Prostate gland (tissue), 2 donors: ENCODE measurements at regions not wholly inside any gene's neighbourhood (a gene's known extent, or its start where the extent isn't known, plus 50 kb on each side); places are given as distances from the start of the nearest gene placed in this dataset.

ENCODE experiments used
- DNase-seq: peaks from one replicate; pipeline ENCODE4 v3.0.0-alpha.2; 2019; ENCODE audit warnings: low spot score
- H3K27ac ChIP-seq, 2 donors: fragments of 200-600 bp; sonication (generic); 2 replicates each; pipeline ENCODE4 v1.5.1; 2017 to 2019
- H3K27me3 ChIP-seq: fragments of 200-600 bp; sonication (generic); replicated peaks from 2 replicates; pipeline ENCODE4 v1.5.1; 2019; ENCODE audit not compliant: insufficient read depth
- H3K36me3 ChIP-seq, 2 donors: fragments of 200-600 bp; sonication (generic); 1 replicate in 1 of 2; 2 replicates in 1 of 2; pipeline versions ENCODE4 v1.5.1 to v1.8.1; 2017 to 2019
- H3K4me1 ChIP-seq: fragments of 200-600 bp; sonication (generic); replicated peaks from 2 replicates; pipeline ENCODE4 v1.5.1; 2019
- H3K4me3 ChIP-seq, 2 donors: fragments of 200-600 bp; sonication (generic); 2 replicates each; pipeline ENCODE4 v1.5.1; 2017 to 2019
- H3K9me3 ChIP-seq: fragments of 200-600 bp; sonication (generic); 2 replicates; pipeline ENCODE4 v1.5.1; 2017
- POLR2A ChIP-seq: fragments of 450-650 bp; IDR thresholded peaks from one replicate; pipeline ENCODE4 v1.6.1; 2016; ENCODE audit warnings: antibody characterized with exemption, mild to moderate bottlenecking
- POLR2AphosphoS5 ChIP-seq: sonication (generic); formaldehyde crosslinking; IDR thresholded peaks from one replicate; pipeline ENCODE4 v1.6.1; 2017; ENCODE audit warnings: antibody characterized with exemption
- WGBS: methylation state at CpG from one replicate; pipeline ENCODE4 v1.1.5; 2018; 5-methylcytosine and 5-hydroxymethylcytosine counted together
- intact Hi-C: fragments of 100-400 bp; cut with DNase I; formaldehyde crosslinking; loops from one replicate; pipeline ENCODE4 v1.14.2; 2022
- TF ChIP-seq, protein P1 (sequence below), 4 experiments: fragments of 200-600 bp in 2 of 4; fragments of 450-650 bp in 2 of 4; sonication (generic) in 2 of 4; IDR thresholded peaks; 1 replicate in 3 of 4; 2 replicates in 1 of 4; pipeline ENCODE4 v1.5.1; 2016 to 2019; ENCODE audit warnings: antibody characterized with exemption in 4 of 4, mild to moderate bottlenecking in 2 of 4, moderate library complexity in 2 of 4

DNA sequence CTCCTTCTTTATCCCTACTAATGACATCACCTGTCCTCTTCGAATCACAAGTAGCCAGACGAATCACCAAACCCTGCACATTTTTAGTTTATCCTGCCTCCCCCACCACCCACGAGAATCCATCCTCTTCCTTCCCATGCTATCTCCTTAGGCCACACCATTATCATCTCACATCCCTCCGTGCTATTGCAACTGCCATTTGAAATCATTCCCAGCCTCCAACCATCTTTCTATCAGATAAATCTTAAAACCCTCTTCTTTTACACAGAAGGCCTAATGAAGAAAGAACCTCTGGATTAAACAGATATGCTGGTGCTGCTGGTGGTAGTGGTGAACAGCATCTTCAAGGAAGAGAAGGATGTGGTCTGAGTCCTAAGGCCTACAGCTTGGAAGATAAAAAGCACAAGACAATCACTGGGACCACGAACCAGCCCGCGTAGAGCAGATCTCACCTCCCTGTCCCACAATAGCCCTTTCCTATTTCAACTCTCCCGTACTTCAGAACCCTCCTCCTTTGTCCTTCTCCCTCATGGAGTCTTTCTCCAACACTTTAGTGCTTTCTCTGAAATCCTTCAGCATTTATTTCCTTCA is 403.1 kb downstream of the SFMBT2 start:
- H3K27ac ChIP-seq, result no peak overlapping the region
- WGBS, result 95% methylated on average over 8 of the region's 8 CpGs
- H3K4me1 ChIP-seq, result no peaks in the 10 kb centered on the region
- H3K27me3 ChIP-seq, result no peaks in the 10 kb centered on the region
- DNase-seq, result no peak
- no peaks in the 10 kb centered on the region for H3K36me3 ChIP-seq
- no peaks in the 10 kb centered on the region for H3K9me3 ChIP-seq
- intact Hi-C loops, result no loop called here
- no peak overlapping the region for H3K4me3 ChIP-seq
- TF ChIP-seq, protein P1, sequence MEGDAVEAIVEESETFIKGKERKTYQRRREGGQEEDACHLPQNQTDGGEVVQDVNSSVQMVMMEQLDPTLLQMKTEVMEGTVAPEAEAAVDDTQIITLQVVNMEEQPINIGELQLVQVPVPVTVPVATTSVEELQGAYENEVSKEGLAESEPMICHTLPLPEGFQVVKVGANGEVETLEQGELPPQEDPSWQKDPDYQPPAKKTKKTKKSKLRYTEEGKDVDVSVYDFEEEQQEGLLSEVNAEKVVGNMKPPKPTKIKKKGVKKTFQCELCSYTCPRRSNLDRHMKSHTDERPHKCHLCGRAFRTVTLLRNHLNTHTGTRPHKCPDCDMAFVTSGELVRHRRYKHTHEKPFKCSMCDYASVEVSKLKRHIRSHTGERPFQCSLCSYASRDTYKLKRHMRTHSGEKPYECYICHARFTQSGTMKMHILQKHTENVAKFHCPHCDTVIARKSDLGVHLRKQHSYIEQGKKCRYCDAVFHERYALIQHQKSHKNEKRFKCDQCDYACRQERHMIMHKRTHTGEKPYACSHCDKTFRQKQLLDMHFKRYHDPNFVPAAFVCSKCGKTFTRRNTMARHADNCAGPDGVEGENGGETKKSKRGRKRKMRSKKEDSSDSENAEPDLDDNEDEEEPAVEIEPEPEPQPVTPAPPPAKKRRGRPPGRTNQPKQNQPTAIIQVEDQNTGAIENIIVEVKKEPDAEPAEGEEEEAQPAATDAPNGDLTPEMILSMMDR (IDR thresholded peaks at IDR 0.05), result no peak

DNA sequence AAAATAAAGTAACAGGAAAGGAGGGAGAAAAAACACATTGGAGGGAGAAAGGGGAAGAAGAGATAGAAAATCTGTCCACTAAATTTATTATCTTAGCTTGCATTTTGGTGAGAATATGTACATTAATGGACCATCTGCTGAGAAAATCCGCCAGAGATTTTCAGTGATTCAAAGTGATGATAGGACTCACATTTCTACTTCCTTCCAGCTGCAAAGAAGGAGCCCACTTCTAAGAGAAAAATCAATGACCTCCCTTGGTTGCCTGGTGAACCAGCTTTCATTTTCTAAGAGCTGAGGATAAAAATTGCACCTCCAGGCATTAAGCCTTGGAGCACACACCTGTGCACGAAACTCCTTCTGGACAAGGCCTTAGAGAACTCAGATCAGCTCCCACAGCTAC is 404.3 kb downstream of the SFMBT2 start:
- no peak for DNase-seq
- Histone ChIP-seq H3K27ac (no peak overlapping the region), H3K9me3 (no peaks in the 10 kb centered on the region), H3K4me1 (no peaks in the 10 kb centered on the region), H3K36me3 (no peaks in the 10 kb centered on the region), H3K4me3 (no peak overlapping the region), H3K27me3 (no peaks in the 10 kb centered on the region)
- 70% methylated on average over 2 of the region's 2 CpGs for WGBS
- TF ChIP-seq POLR2AphosphoS5, result no peak
- no peak for TF ChIP-seq POLR2A
- TF ChIP-seq, protein P1 (IDR thresholded peaks at IDR 0.05), result no peak
- intact Hi-C loops, result no loop called here

DNA sequence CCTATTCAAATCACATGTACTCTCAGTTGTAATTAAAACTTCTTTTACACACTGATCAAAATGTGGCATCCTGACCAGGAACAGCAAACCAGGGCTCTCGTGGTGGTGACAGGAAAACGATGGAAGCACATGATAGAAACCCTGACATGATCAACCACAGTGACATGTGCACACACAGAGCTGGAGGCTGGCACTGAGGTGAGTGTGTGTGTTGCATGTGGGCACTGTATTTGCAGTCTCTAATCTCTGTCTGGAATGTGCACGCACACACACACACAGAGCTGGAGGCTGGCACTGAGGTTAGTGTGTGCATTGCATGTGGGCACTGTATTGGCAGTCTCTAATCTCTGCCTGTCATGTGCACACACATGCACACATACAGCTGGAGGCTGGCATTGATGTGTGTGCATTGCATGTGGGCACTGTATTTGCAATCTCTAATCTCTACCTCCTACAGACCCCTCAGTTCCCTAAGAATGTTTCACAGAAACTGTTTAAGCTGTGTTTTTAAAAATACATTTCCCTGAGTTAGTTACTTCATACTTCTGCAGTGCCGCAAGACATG is 406.9 kb downstream of the SFMBT2 start:
- Histone ChIP-seq H3K4me1 (no peaks in the 10 kb centered on the region), H3K27me3 (no peaks in the 10 kb centered on the region), H3K9me3 (no peaks in the 10 kb centered on the region), H3K4me3 (no peak overlapping the region), H3K36me3 (no peaks in the 10 kb centered on the region), H3K27ac (no peak overlapping the region)
- intact Hi-C loops, result no loop called here
- no peak for DNase-seq
- TF ChIP-seq POLR2A (no peak), POLR2AphosphoS5 (no peak)
- 75% methylated on average over 4 of the region's 4 CpGs for WGBS

DNA sequence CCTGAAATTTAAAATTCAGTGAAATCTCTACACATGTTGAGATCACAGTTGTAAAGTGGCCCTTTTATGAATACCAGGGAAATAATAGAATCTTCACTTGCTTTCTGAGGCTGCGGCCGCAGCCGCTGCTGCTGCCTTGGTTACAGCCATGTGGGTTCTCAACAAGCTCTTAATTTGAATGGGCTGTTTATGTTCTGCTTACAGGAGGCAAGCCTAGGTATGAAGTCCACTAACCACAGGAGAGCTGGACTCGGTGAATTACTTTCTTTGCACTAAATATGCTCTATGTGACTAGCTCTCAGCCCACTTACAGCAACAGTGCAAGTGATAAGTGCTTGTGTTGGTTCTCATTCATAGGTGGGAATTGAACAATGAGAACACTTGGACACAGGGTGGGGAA is 410.8 kb downstream of the SFMBT2 start:
- Histone ChIP-seq H3K9me3 (no peaks in the 10 kb centered on the region), H3K36me3 (no peaks in the 10 kb centered on the region), H3K4me1 (no peaks in the 10 kb centered on the region), H3K27me3 (no peaks in the 10 kb centered on the region), H3K4me3 (no peak overlapping the region), H3K27ac (no peak overlapping the region)
- intact Hi-C loops, result no loop called here
- DNase-seq, result no peak
- no peak for TF ChIP-seq POLR2A
- TF ChIP-seq, protein P1 (IDR thresholded peaks at IDR 0.05), result no peak
- TF ChIP-seq POLR2AphosphoS5, result no peak
- WGBS, result 88% methylated on average over 4 of the region's 4 CpGs

DNA sequence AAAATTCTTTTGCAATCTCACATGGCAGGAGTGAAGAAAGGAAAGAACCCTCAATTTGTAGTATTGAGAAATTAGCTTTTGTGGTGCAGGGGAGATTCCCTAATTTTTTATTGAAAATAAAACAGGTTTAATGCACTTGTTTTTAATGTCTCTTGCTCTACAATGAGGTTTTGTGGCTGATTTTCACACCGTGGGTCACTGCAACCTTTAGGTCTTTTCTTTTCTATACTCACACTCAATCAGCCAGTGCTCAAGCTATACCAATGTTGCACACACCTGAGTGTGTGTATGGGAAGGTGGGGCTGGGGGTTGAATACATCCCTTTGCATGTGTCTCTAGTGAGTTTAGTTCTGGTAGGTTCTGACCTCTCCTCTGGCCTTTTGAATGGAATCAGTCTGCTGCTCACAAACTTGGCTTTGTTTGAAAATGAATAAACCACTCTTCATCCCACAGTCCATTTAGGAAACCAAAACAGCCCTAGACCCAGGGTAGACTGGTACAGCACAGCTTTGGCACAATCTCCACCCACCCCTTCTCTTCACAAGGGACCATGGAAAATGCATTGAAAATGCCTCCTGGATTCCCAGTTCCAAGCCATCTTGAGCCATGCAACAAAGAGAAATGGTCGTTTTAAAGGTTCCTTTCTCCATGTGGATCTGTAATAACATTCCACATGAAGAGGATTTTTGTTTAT is 411.5 kb downstream of the SFMBT2 start:
- intact Hi-C loops, result no loop called here
- H3K4me3 ChIP-seq, result no peak overlapping the region
- H3K36me3 ChIP-seq, result no peaks in the 10 kb centered on the region
- H3K9me3 ChIP-seq, result no peaks in the 10 kb centered on the region
- H3K4me1 ChIP-seq, result no peaks in the 10 kb centered on the region
- no peak for DNase-seq
- TF ChIP-seq, protein P1 (IDR thresholded peaks at IDR 0.05), result no peak
- TF ChIP-seq POLR2AphosphoS5 (no peak), POLR2A (no peak)
- 88% methylated on average over 2 of the region's 2 CpGs for WGBS
- no peaks in the 10 kb centered on the region for H3K27me3 ChIP-seq
- H3K27ac ChIP-seq, result no peak overlapping the region
